A673 (cell line): ENCODE measurements at regions not wholly inside any gene's neighbourhood (a gene's known extent, or its start where the extent isn't known, plus 50 kb on each side); places are given as distances from the start of the nearest gene placed in this dataset.

Experiments used
- EZH2 ChIP-seq: fragments of 200-600 bp; sonication (generic); IDR thresholded peaks from 2 replicates; pipeline ENCODE4 v1.6.1; 2017; ENCODE audit warnings: borderline replicate concordance, low read depth, mild to moderate bottlenecking, mixed read lengths, antibody characterized with exemption, low read length; ENCODE audit not compliant: poor library complexity, severe bottlenecking
- TF ChIP-seq, protein P1 (sequence below): fragments of 300-800, 200-600 bp; sonication (generic); conservative IDR thresholded peaks from 2 replicates; pipeline ENCODE4 v1.5.1; 2017; ENCODE audit warnings: low read depth, mild to moderate bottlenecking, antibody characterized with exemption, low read length, moderate library complexity, mixed read lengths

DNA sequence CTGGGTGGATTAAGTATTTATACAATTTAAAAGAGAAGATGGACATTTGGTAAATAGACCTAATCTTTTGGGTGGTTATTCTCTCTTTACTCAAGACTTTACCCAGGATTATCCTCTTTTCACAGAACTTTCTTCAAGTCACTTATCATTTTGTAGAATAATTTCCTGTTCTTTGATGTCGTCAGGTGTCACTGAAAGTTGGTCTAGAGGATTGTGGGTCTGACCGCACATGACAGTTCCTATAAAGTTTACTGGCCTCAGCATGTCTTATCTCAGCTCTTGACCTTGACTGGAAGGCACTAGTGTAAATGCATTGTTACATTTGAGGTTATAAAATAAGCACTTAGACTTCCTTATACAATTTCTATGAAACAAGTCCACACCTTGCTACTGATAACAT lies 139.9 kb upstream of the SLC4A4 start:
- TF ChIP-seq, protein P1, sequence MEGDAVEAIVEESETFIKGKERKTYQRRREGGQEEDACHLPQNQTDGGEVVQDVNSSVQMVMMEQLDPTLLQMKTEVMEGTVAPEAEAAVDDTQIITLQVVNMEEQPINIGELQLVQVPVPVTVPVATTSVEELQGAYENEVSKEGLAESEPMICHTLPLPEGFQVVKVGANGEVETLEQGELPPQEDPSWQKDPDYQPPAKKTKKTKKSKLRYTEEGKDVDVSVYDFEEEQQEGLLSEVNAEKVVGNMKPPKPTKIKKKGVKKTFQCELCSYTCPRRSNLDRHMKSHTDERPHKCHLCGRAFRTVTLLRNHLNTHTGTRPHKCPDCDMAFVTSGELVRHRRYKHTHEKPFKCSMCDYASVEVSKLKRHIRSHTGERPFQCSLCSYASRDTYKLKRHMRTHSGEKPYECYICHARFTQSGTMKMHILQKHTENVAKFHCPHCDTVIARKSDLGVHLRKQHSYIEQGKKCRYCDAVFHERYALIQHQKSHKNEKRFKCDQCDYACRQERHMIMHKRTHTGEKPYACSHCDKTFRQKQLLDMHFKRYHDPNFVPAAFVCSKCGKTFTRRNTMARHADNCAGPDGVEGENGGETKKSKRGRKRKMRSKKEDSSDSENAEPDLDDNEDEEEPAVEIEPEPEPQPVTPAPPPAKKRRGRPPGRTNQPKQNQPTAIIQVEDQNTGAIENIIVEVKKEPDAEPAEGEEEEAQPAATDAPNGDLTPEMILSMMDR, result no peak
- no peak for TF ChIP-seq EZH2
